ENCODE measurements at regions not wholly inside any gene's neighbourhood (a gene's known extent, or its start where the extent isn't known, plus 50 kb on each side); places are given as distances from the start of the nearest gene placed in this dataset.

DNA sequence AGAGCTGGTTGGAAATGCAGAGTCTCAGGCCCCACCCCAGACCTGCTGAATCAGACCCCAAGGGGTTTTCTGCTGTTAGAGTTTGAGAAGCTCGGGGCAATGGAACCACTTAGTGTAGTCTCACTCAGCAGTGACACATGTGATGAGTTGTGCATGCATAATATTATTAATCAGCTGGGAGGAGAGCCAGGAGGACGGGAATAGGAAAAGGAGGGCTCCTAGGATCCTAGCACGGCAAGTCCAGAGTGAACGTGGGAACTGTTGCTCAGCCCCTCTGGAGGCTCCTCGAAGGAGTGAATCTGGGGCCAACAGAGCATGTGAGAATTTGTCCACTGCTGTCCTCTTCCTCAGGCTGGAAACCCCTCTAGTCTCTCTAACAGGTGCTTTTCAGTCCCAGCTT, 87.1 kb downstream of the HS1BP3 start:
- TF ChIP-seq, protein P1, sequence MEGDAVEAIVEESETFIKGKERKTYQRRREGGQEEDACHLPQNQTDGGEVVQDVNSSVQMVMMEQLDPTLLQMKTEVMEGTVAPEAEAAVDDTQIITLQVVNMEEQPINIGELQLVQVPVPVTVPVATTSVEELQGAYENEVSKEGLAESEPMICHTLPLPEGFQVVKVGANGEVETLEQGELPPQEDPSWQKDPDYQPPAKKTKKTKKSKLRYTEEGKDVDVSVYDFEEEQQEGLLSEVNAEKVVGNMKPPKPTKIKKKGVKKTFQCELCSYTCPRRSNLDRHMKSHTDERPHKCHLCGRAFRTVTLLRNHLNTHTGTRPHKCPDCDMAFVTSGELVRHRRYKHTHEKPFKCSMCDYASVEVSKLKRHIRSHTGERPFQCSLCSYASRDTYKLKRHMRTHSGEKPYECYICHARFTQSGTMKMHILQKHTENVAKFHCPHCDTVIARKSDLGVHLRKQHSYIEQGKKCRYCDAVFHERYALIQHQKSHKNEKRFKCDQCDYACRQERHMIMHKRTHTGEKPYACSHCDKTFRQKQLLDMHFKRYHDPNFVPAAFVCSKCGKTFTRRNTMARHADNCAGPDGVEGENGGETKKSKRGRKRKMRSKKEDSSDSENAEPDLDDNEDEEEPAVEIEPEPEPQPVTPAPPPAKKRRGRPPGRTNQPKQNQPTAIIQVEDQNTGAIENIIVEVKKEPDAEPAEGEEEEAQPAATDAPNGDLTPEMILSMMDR (IDR thresholded peaks at IDR 0.05; ENCODE audit: insufficient read depth, low read depth, low read length, missing control alignments) = no peak
- DNase-seq (ENCODE audit: low read depth) = peak; percentile 86
- no peak overlapping the region for H3K4me3 ChIP-seq (ENCODE audit: low read length)

GRCh38 chr2:20565101-20565622, 85.7 kb downstream of the HS1BP3 start:
- TF ChIP-seq, protein P1 (IDR thresholded peaks at IDR 0.05; ENCODE audit: insufficient read depth, low read depth, low read length, missing control alignments) = no peak
- no peak for DNase-seq (ENCODE audit: low read depth)

DNA sequence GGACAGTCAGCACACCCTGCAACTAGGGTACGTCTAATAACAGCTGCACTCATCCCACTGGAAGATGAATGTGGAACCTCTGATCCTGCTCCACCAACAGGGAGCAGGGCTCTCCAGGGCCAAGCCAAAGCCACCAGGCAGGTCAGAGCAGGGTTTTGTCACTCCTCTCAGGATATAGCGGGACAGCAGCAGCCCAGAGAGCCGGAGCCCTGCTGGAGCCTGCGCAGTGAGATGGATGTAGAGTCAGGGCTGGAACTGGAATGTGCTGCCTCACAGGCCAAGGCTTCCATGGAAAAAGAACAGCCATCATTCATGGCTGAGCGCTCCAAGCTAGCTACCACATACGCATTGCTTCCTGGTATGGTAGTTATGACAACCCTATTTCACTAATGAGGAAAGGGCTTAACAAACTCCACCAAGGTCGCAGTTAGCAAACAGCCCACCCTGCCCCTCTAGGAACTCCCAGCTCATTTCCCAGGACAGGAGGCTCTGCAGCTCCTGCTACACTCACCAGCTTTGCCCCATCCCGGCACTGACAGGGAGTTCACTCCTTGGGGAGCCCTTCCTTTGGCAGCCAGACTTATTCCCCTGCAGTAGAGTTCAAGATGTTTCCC, 85.2 kb downstream of the HS1BP3 start:
- DNase-seq (ENCODE audit: low read depth) = no peak
- TF ChIP-seq, protein P1 (IDR thresholded peaks at IDR 0.05; ENCODE audit: insufficient read depth, low read depth, low read length, missing control alignments) = no peak
- H3K4me3 ChIP-seq (ENCODE audit: low read length) = no peak overlapping the region

More at GRCh38 chr2:20565101-20565622, 85.7 kb downstream of the HS1BP3 start:
- no peak overlapping the region for H3K4me3 ChIP-seq (ENCODE audit: low read length)

DNA sequence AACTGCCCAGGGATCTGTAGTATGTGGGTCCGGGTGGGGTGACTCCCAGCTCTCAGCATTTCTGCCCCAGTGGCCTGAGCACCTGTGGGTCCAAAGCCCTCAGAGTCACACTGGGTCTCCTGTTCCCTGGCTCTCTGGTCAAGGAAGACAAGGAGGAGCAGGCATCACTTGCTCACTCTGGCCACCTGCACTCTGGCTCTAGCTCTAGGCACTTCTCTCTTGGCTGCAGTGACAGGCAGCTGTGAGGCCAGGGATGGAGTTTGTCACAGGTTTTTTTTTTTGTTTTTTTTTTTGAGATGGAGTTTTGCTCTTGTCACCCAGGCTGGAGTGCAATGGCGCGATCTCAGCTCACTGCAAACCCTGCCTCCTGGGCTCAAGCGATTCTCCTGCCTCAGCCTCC, 84.6 kb downstream of the HS1BP3 start:
- H3K4me3 ChIP-seq (ENCODE audit: low read length) = no peak overlapping the region
- DNase-seq (ENCODE audit: low read depth) = no peak
- TF ChIP-seq, protein P1 (IDR thresholded peaks at IDR 0.05; ENCODE audit: insufficient read depth, low read depth, low read length, missing control alignments) = no peak

GRCh38 chr2:20567159-20567925, 83.6 kb downstream of the HS1BP3 start:
- no peak for DNase-seq (ENCODE audit: low read depth)
- TF ChIP-seq, protein P1 (IDR thresholded peaks at IDR 0.05; ENCODE audit: insufficient read depth, low read depth, low read length, missing control alignments) = no peak
- no peak overlapping the region for H3K4me3 ChIP-seq (ENCODE audit: low read length)
